GM12864 (cell line): ENCODE measurements at regions not wholly inside any gene's neighbourhood (a gene's known extent, or its start where the extent isn't known, plus 50 kb on each side); places are given as distances from the start of the nearest gene placed in this dataset.

Source experiments
- DNase-seq: peaks from one replicate; pipeline ENCODE4 v3.0.0-alpha.2; 2011; ENCODE audit warnings: low read depth
- H3K4me3 ChIP-seq: 2 replicates; pipeline ENCODE4 v1.5.1; 2011; ENCODE audit warnings: mild to moderate bottlenecking, low read depth, low read length, control low read depth
- TF ChIP-seq, protein P1 (sequence below): IDR thresholded peaks from 2 replicates; pipeline ENCODE4 v1.5.1; 2011; ENCODE audit warnings: low read depth, mild to moderate bottlenecking, moderate library complexity, low read length, control low read depth, inconsistent platforms; ENCODE audit errors: missing control alignments

DNA sequence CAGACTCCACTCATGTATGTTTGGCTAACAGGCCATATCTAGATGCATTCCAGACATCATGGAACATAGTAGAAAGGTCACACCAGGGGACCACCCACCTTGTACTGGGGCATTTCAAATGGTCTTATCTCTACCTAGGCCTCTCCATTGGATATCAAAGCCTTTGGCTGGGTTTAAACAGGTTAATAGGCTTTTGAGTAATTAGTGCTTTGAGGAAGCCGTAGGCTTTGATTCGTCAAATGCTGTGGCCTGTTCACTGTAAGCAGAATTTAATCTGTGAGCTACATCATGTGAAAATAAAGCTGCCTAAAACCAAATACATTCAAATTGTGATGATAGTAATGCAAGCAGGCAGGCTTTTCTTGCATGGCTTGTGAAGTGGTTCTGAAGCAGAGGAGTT, 129.5 kb downstream of the ST8SIA2 start:
- no peak for DNase-seq
- no peak overlapping the region for H3K4me3 ChIP-seq
- TF ChIP-seq, protein P1, sequence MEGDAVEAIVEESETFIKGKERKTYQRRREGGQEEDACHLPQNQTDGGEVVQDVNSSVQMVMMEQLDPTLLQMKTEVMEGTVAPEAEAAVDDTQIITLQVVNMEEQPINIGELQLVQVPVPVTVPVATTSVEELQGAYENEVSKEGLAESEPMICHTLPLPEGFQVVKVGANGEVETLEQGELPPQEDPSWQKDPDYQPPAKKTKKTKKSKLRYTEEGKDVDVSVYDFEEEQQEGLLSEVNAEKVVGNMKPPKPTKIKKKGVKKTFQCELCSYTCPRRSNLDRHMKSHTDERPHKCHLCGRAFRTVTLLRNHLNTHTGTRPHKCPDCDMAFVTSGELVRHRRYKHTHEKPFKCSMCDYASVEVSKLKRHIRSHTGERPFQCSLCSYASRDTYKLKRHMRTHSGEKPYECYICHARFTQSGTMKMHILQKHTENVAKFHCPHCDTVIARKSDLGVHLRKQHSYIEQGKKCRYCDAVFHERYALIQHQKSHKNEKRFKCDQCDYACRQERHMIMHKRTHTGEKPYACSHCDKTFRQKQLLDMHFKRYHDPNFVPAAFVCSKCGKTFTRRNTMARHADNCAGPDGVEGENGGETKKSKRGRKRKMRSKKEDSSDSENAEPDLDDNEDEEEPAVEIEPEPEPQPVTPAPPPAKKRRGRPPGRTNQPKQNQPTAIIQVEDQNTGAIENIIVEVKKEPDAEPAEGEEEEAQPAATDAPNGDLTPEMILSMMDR = no peak

DNA sequence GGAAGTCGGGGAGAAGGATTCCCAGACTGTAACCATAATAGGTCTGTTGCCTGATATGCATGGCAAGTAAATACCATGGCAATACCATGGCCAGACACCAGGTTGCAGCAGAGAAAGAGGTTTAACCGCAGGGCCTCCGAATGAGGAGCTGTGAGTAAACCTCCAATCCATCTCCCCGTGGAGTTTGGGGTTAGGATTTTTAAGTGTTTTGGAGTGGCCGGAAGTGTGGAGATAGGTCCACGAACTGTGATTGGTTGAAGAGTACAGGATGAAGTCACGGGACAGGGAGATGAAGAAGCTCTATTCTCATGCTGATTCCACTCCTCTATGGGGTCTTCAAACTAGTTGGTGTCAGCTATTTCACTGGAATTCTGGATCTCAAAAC, 127.9 kb downstream of the ST8SIA2 start:
- peak; percentile 25 for DNase-seq
- TF ChIP-seq, protein P1 = peak; percentile 72
- H3K4me3 ChIP-seq = no peak overlapping the region

DNA sequence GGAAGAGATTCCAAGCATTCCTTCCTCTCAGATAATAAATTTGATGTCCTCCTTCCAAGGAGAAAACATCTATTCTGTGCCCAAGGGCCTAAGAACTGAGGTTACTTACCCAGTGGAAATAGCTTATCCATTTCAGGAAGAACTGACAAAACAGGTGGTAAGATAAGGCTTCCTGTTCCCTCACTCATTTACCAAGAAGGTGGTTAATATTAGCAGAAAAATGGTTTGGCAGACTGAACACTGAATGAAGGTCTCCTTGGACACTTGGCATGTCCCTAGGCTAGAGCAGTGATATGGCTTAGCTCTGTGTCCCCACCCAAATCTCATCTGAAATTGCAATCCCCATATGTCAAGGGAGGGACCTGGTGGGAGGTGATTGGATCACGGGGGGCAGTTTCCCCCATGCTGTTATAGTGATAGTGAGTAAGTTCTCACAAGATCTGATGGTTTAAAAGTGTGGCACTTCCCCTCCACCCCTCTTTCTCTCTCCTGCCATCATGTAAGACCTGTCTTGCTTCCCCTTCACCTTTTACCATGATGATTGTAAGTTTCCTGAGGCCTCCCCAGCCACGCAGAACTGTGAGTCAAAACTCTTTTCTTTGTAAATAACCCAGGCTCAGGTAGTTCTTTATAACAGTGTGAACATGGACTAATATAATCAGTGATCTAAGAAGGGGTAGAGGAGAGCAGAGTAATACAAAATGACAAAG, 127.4 kb downstream of the ST8SIA2 start:
- TF ChIP-seq, protein P1 = no peak

DNA sequence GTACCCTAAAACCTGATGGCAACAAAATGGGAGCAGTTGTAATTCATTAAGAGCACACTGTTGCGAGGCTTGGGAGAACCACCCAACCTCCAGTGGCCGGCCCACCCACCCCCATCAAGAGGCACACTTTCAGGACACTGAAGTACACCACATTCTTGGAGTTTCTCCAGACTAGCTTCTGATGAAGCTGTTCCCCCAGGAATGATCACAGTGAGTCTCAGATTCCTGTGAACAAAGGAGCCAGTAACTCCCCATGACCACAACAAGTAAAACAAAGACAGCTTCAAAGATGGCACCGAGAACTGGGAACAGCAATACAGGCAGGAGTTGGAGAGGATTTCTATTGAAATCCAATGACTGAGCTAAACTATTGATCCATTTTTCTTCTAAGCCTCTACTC, 126.0 kb downstream of the ST8SIA2 start:
- DNase-seq = no peak
- TF ChIP-seq, protein P1 = no peak

More for the DNA sequence above, 127.4 kb downstream of the ST8SIA2 start:
- DNase-seq = no peak
- H3K4me3 ChIP-seq = no peak overlapping the region

More for the DNA sequence above, 126.0 kb downstream of the ST8SIA2 start:
- no peak overlapping the region for H3K4me3 ChIP-seq
